GM10248 (cell line): ENCODE measurements at regions not wholly inside any gene's neighbourhood (a gene's known extent, or its start where the extent isn't known, plus 50 kb on each side); places are given as distances from the start of the nearest gene placed in this dataset.

Experiments
- CTCF ChIA-PET: fragments of 300-600 bp; sonication (Branson Sonifier 250); formaldehyde crosslinking; extraction: SDS; loops from one replicate; lab custom pipeline; 2021; ENCODE audit warnings: antibody characterized with exemption; lab: Yijun Ruan, JAX
- POLR2A ChIA-PET: fragments of 350-650 bp; sonication (Branson Sonifier 250); formaldehyde crosslinking; extraction: SDS; loops from one replicate; lab custom pipeline; 2020; ENCODE audit warnings: antibody characterized with exemption; lab: Yijun Ruan, JAX
- DNase-seq: peaks from one replicate; pipeline ENCODE4 v3.0.0; 2012; ENCODE audit errors: extremely low spot score
- TF ChIP-seq, protein P1 (sequence below): IDR thresholded peaks from 2 replicates; pipeline ENCODE4 v1.5.1; 2012; ENCODE audit warnings: mild to moderate bottlenecking, low read depth; ENCODE audit errors: extremely low read depth, missing control alignments, control extremely low read depth

GRCh38 chr2:129160879-129161278, 818.6 kb upstream of the RAB6C start:
- TF ChIP-seq, protein P1, sequence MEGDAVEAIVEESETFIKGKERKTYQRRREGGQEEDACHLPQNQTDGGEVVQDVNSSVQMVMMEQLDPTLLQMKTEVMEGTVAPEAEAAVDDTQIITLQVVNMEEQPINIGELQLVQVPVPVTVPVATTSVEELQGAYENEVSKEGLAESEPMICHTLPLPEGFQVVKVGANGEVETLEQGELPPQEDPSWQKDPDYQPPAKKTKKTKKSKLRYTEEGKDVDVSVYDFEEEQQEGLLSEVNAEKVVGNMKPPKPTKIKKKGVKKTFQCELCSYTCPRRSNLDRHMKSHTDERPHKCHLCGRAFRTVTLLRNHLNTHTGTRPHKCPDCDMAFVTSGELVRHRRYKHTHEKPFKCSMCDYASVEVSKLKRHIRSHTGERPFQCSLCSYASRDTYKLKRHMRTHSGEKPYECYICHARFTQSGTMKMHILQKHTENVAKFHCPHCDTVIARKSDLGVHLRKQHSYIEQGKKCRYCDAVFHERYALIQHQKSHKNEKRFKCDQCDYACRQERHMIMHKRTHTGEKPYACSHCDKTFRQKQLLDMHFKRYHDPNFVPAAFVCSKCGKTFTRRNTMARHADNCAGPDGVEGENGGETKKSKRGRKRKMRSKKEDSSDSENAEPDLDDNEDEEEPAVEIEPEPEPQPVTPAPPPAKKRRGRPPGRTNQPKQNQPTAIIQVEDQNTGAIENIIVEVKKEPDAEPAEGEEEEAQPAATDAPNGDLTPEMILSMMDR = no peak
- DNase-seq = no peak
- ChIA-PET POLR2A (no interaction called here), CTCF (no interaction called here)

GRCh38 chr2:129164220-129164949, 815.1 kb upstream of the RAB6C start:
- CTCF ChIA-PET = interaction anchor here (1.0 to 1.4 kb wide), 3 partner anchors 8 to 43 kb away, joined by 3 to 4 read pairs (median 3); no protein-coding TSS in a partner anchor
- TF ChIP-seq, protein P1 = no peak
- DNase-seq = no peak
- POLR2A ChIA-PET = no interaction called here

DNA sequence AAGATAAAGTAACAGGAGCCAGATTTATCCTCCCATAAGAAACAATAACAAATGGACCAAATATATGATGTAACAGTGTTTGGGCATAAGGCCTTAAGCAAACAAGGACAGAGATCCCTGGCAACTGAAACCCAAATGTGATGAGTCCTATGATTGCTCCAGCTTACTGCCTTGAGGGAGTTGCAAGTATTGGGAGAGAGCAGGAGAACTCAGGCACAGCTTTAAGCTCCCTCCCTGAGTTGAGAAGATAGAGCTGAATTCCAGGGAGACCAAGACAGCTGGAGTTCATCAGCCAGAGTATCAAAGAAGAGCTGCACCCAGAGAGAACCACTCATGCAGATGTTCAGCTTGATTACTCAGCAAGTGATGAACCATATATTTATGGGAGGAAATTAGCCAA, 814.5 kb upstream of the RAB6C start:
- POLR2A ChIA-PET = no interaction called here
- CTCF ChIA-PET = interaction anchor here (1.0 to 1.4 kb wide), 2 partner anchors 9 to 43 kb away, joined by 3 read pairs; no protein-coding TSS in a partner anchor
- TF ChIP-seq, protein P1 = no peak
- DNase-seq = no peak

GRCh38 chr2:129167456-129167855, 812.0 kb upstream of the RAB6C start:
- TF ChIP-seq, protein P1 = no peak
- ChIA-PET CTCF (no interaction called here), POLR2A (no interaction called here)
- no peak for DNase-seq

- DNase-seq = no peak
- ChIA-PET POLR2A (no interaction called here), CTCF (no interaction called here)
- TF ChIP-seq, protein P1 = no peak
Measured at GRCh38 chr2:129170570-129170969, 808.9 kb upstream of the RAB6C start.

GRCh38 chr2:129174143-129174542, 805.3 kb upstream of the RAB6C start:
- ChIA-PET CTCF (interaction anchor here (1.1 kb wide), 1 partner anchor 112 kb away, joined by 3 read pairs; no protein-coding TSS in a partner anchor), POLR2A (no interaction called here)
- DNase-seq = no peak
- TF ChIP-seq, protein P1 = no peak
